PC-9 (cell line): ENCODE measurements at regions not wholly inside any gene's neighbourhood (a gene's known extent, or its start where the extent isn't known, plus 50 kb on each side); places are given as distances from the start of the nearest gene placed in this dataset.

ENCODE experiments used
- BruUV-seq: library from RNA; stranded (reverse); fragments of 400-500 nt; replicated peaks from 2 replicates; lab custom pipeline; 2021; lab: Mats Ljungman, UMichigan
- CTCF ChIA-PET: fragments of 300-600 bp; sonication (Branson Sonifier 250); formaldehyde crosslinking; loops from one replicate; lab custom pipeline; 2022; ENCODE audit warnings: antibody characterized with exemption; lab: Charles Lee
- POLR2A ChIA-PET: fragments of 300-600 bp; sonication (Branson Sonifier 250); formaldehyde crosslinking; loops from one replicate; lab custom pipeline; 2022; ENCODE audit warnings: antibody characterized with exemption; ENCODE audit not compliant: unreplicated experiment; lab: Charles Lee
- DNase-seq, 2 experiments: peaks; one replicate each; pipeline versions ENCODE4 v3.0.0 to v3.0.0-alpha.2; 2015 to 2022; ENCODE audit warnings: mixed read lengths in 1 of 2
- H2AFZ ChIP-seq: fragments of 200-600 bp; sonication (generic); 2 replicates; pipeline ENCODE4 v1.8.1; 2017; ENCODE audit warnings: antibody characterized with exemption
- H3F3A ChIP-seq: fragments of 200-600 bp; sonication (generic); 2 replicates; pipeline ENCODE4 v1.8.1; 2017; ENCODE audit warnings: antibody characterized with exemption, mild to moderate bottlenecking, low read depth; ENCODE audit not compliant: insufficient read depth
- H3K27ac ChIP-seq: fragments of 200-600 bp; sonication (generic); 2 replicates; pipeline ENCODE4 v1.6.1; 2016; ENCODE audit warnings: mixed run types
- H3K27me3 ChIP-seq: fragments of 200-600 bp; sonication (generic); 2 replicates; pipeline ENCODE4 v1.6.1; 2016; ENCODE audit warnings: low read depth, mixed run types; ENCODE audit not compliant: insufficient read depth
- H3K36me3 ChIP-seq: fragments of 200-600 bp; sonication (generic); 2 replicates; pipeline ENCODE4 v1.6.1; 2016; ENCODE audit warnings: low read depth, mixed run types
- H3K4me1 ChIP-seq: fragments of 200-600 bp; sonication (generic); replicated peaks from 2 replicates; pipeline ENCODE4 v1.6.1; 2016; ENCODE audit warnings: mixed run types; ENCODE audit not compliant: insufficient read depth
- H3K4me2 ChIP-seq: fragments of 200-600 bp; sonication (generic); 2 replicates; pipeline ENCODE4 v1.6.1; 2017; ENCODE audit warnings: mixed run types
- H3K4me3 ChIP-seq: fragments of 200-600 bp; sonication (generic); 2 replicates; pipeline ENCODE4 v1.6.1; 2016; ENCODE audit warnings: mixed run types
- H3K79me2 ChIP-seq: fragments of 200-600 bp; sonication (generic); 2 replicates; pipeline ENCODE4 v1.6.1; 2017; ENCODE audit warnings: low read depth, mixed run types
- H3K9me2 ChIP-seq: fragments of 200-600 bp; sonication (generic); 2 replicates; pipeline ENCODE4 v1.8.1; 2017; ENCODE audit warnings: mild to moderate bottlenecking; ENCODE audit not compliant: insufficient read depth
- H3K9me3 ChIP-seq: fragments of 200-600 bp; sonication (generic); 2 replicates; pipeline ENCODE4 v1.8.1; 2016; ENCODE audit warnings: low read depth; ENCODE audit not compliant: insufficient read depth
- H4K20me1 ChIP-seq: fragments of 200-600 bp; sonication (generic); 2 replicates; pipeline ENCODE4 v1.8.1; 2017; ENCODE audit not compliant: insufficient read depth
- EZH2 ChIP-seq: fragments of 200-600 bp; sonication (generic); IDR thresholded peaks from 2 replicates; pipeline ENCODE4 v1.8.0; 2017; ENCODE audit warnings: antibody characterized with exemption, low read depth
- intact Hi-C: fragments of 100-400 bp; cut with micrococcal nuclease; formaldehyde crosslinking; loops from one replicate; pipeline ENCODE4 v1.10.0; 2022; ENCODE audit not compliant: unreplicated experiment
- TF ChIP-seq, protein P1 (sequence below): fragments of 200-600 bp; sonication (generic); conservative IDR thresholded peaks from 2 replicates; pipeline ENCODE4 v1.6.1; 2017; ENCODE audit warnings: mixed run types, antibody characterized with exemption, mild to moderate bottlenecking, moderate library complexity

DNA sequence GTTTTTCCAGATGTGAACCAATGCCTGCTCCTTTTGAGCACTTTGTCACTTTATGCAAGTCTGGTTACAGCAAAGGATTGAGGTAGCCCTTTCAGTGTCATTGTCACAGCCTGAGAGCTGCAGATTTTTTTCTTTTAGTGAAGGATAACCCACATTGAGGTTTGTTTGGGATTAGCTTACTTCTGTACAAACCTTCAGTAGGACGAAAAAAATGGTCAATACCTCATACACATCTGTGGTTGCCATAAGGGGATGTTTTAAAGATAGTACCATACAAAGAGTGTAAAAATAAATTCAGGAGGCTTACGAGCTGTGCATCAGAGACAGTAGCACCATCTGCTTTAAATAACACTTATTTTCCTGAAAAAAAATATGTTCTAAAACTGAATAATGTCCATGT, 566.0 kb downstream of the AJAP1 start:
- no peaks in the 10 kb centered on the region for H3K9me2 ChIP-seq
- CTCF ChIA-PET: no interaction called here

DNA sequence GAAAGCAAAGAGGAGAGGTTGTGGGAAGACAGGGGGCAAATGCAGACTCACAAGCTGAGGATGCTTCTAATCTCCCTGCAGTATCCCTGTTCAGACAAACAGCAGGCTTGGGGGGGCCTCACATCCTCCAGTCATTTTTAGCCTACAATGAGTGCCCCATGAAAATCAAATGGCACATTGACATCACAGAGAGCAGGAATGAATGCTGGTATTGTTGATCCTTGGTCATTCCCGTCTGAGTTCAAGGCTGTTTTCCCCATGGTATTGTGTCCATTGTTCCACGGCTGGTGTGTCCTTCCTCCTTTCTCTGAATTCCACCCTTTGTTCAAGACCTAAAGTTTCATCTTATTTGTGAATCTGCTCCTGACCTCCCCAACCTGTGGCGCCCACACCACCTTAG, 545.6 kb downstream of the AJAP1 start:
- Histone ChIP-seq H3F3A (no peaks in the 10 kb centered on the region), H3K9me3 (no peaks in the 10 kb centered on the region), H2AFZ (no peak overlapping the region), H3K4me3 (no peak overlapping the region), H4K20me1 (no peaks in the 10 kb centered on the region), H3K27me3 (no peaks in the 10 kb centered on the region; the same call in 1 of the 2 replicates), H3K4me2 (no peak overlapping the region), H3K27ac (no peak overlapping the region), H3K9me2 (no peaks in the 10 kb centered on the region), H3K79me2 (no peaks in the 10 kb centered on the region), H3K36me3 (no peaks in the 10 kb centered on the region), H3K4me1 (no peaks in the 10 kb centered on the region)
- DNase-seq: no peak
- ChIA-PET POLR2A (no interaction called here), CTCF (no interaction called here)
- intact Hi-C loops: no loop called here
- TF ChIP-seq, protein P1, sequence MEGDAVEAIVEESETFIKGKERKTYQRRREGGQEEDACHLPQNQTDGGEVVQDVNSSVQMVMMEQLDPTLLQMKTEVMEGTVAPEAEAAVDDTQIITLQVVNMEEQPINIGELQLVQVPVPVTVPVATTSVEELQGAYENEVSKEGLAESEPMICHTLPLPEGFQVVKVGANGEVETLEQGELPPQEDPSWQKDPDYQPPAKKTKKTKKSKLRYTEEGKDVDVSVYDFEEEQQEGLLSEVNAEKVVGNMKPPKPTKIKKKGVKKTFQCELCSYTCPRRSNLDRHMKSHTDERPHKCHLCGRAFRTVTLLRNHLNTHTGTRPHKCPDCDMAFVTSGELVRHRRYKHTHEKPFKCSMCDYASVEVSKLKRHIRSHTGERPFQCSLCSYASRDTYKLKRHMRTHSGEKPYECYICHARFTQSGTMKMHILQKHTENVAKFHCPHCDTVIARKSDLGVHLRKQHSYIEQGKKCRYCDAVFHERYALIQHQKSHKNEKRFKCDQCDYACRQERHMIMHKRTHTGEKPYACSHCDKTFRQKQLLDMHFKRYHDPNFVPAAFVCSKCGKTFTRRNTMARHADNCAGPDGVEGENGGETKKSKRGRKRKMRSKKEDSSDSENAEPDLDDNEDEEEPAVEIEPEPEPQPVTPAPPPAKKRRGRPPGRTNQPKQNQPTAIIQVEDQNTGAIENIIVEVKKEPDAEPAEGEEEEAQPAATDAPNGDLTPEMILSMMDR: no peak
- no TSS peak for BruUV-seq

More for the DNA sequence above, 566.0 kb downstream of the AJAP1 start:
- no TSS peak for BruUV-seq
- Histone ChIP-seq H3K27me3 (peaks cover 20% of the 10 kb centered on the region), H3K36me3 (no peaks in the 10 kb centered on the region), H3K27ac (no peak overlapping the region), H3K4me3 (no peak overlapping the region), H4K20me1 (no peaks in the 10 kb centered on the region), H3K79me2 (no peaks in the 10 kb centered on the region), H3K4me2 (no peak overlapping the region), H3K4me1 (no peaks in the 10 kb centered on the region), H3F3A (no peaks in the 10 kb centered on the region), H3K9me3 (no peaks in the 10 kb centered on the region), H2AFZ (no peak overlapping the region)
- no peak for DNase-seq
- TF ChIP-seq, protein P1: no peak
- no peak for TF ChIP-seq EZH2
- POLR2A ChIA-PET: no interaction called here
- intact Hi-C loops: no loop called here

DNA sequence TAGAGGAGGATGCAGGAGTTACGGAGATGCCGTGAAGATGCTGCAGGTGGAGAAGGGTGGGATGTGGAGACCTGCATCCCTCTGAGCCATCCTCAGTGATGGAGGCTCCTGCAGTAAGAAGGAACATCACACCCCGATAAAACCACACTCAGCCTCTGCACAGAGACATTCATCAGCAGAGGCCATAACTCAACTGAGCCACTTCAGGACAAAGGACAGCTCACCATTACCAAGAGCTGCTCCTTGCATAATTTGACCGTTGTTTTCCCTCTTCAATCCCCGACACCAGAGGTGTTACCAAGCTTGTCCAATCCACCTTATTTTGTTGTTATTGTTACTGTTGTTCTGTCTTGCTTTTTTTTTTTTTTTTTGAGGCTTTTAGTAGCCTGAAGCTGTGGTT, 543.9 kb downstream of the AJAP1 start:
- Histone ChIP-seq H3K4me2 (no peak overlapping the region), H2AFZ (no peak overlapping the region), H3K27ac (no peak overlapping the region), H3F3A (no peaks in the 10 kb centered on the region), H3K9me2 (no peaks in the 10 kb centered on the region), H3K4me1 (no peaks in the 10 kb centered on the region), H3K9me3 (no peaks in the 10 kb centered on the region), H3K27me3 (no peaks in the 10 kb centered on the region; the same call in 1 of the 2 replicates), H3K79me2 (no peaks in the 10 kb centered on the region), H4K20me1 (no peaks in the 10 kb centered on the region), H3K4me3 (no peak overlapping the region), H3K36me3 (no peaks in the 10 kb centered on the region)
- DNase-seq: no peak
- BruUV-seq: no TSS peak
- ChIA-PET CTCF (no interaction called here), POLR2A (no interaction called here)
- TF ChIP-seq, protein P1: no peak
- no peak for TF ChIP-seq EZH2
- intact Hi-C loops: no loop called here
